ENCODE measurements at regions not wholly inside any gene's neighbourhood (a gene's known extent, or its start where the extent isn't known, plus 50 kb on each side); places are given as distances from the start of the nearest gene placed in this dataset.

DNA sequence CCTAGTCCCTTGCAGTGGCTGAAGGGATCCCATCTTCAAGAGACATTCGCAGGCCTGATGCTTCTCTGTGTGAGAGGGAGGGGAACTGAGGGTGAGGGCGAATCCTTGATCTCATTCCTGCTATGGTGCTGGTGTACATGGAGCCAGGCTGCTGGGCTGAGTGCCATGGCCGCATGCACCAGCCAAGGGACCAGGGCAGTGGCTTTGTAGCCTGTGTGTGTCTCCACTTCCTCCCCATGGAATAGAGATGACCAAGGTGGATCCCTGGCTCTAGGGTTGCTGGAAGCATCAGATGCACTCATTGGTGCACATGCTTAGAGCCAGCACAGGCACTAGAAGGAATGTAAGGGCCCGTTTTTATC, 195.0 kb downstream of the FOXL1 start:
- DNase-seq (ENCODE audit: low spot score), result no peak

DNA sequence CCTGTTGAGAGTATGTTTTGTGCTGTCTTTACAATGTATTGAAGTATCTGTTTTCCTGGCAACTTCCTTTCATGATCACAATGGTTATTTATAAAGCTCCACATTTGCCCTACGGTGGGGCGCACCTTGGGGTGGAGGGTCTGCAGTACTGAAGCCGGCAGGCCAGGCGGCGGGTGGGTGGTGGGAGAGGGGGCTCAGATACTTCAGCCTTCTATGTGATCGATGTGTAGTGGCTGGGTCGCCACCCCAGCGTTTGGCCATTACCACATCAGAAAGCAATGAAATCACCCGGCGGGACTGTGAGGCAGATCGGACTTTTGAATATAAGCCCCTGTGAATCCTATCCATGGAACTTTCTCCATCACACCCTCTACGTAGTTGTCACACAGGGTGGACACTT, 196.6 kb downstream of the FOXL1 start:
- DNase-seq (ENCODE audit: low spot score), result no peak

DNA sequence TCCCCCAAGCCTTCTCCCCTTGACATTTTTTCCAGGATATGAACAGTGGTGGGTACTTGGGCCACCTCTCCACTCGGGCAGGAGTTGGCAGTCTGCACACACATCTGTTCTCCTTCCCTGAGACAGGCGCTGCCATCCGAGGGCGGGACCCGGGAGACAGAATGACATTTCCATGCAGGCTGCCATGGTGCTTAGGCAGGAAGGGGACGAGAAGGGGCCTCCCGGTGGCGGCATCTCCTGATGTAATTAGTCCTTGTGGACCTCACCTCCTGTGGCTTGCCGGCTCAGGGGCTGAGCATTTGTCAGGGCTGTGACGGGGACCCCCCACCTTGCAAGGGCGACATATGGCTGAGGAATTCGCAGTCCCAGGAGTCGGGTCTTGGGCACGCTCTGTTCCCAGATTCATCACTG, 197.2 kb downstream of the FOXL1 start:
- DNase-seq (ENCODE audit: low spot score), result no peak

DNA sequence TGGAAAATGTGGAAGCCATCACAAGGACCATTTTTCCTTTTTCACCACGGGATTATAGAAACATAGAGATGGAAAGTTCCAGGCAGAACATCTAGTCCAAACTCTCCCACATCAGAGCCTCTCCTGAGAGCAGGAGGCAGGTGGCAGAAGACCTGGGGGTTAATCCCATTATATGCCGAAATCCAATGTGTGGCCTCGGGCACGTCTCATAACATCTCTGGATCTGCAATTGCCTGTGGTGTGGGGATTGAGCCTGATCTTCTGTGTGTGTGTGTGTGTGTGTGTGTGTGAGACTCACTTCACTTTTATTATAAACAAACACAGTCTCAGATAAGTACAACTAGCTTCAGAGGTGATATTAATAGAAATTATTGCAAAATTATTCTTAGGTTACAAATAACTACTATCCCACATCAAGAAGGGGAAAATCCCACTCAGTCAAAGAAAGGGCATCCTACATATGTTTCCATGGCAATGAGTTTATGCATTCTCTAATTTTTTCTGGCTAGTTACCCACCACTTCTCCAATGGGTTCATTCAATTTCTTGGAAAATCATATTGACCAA, 199.1 kb downstream of the FOXL1 start:
- DNase-seq (ENCODE audit: low spot score), result no peak

DNA sequence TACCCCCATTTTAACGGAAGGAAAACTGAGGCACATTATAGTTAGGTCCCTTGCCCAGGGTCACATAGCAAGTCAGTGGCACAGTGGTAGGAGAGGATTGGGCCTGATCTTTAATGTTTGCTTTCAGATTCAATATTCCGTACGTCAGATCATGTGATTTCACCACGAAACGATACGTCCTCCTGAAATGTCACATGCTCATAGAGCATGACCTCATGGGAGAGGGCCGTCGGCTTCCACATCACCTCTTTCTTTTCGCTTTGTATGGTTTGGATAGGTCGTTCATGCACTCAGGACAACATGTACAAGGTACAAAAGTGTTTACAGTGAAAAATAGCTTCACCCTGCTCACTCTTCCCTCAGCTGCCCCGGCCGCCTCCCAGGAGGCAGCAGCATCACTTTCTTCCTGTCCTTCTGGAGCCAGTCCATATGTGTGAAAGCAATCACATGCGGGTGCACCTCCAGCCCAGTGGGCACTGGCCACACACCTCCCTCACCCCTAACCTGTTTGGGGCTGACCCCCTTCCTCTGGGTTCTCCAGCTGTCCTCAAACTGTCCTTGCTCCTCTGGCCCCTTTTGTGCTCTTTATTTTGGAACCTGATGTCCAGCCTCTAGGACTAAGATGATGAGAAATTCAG, 199.9 kb downstream of the FOXL1 start:
- DNase-seq (ENCODE audit: low spot score), result no peak

DNA sequence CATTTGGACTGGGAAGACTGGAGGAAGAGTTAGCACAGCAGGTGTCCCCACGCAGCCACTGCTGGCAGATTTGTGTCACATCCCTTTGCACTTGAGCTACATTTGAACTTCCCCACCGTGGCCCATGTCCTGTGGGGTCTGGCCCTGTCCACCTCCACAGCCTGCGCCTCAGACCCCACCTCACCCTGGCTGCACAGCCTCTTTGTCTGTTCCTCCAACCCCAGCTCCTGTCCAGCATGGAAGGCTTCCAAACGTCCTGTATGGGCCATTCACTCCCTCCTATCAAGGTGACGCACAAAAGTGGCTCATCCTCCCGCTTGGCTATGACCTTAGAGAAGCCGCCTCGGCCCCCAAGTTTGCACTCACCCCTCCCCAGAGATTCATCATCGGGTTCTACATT, 200.6 kb downstream of the FOXL1 start:
- DNase-seq (ENCODE audit: low spot score), result no peak

DNA sequence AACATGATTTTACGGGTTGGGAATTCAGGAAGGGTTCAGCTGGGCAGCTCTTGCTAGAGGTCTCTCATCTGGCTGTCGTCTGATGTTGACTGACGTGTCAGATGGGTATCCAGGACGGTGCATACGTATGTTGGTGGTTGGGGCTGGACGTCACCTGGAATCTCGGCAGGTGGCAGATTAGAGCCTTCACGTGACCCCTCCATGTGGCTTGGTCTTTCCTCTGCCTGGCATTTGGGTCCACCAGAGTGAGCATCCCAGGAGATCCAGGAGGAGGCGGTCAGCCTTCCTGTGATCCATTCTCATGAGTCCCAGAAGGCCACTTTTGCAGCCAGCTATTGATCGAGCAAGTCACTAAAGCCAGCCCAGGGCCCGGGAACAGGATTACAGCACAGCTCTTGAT, 202.7 kb downstream of the FOXL1 start:
- DNase-seq (ENCODE audit: low spot score), result no peak

DNA sequence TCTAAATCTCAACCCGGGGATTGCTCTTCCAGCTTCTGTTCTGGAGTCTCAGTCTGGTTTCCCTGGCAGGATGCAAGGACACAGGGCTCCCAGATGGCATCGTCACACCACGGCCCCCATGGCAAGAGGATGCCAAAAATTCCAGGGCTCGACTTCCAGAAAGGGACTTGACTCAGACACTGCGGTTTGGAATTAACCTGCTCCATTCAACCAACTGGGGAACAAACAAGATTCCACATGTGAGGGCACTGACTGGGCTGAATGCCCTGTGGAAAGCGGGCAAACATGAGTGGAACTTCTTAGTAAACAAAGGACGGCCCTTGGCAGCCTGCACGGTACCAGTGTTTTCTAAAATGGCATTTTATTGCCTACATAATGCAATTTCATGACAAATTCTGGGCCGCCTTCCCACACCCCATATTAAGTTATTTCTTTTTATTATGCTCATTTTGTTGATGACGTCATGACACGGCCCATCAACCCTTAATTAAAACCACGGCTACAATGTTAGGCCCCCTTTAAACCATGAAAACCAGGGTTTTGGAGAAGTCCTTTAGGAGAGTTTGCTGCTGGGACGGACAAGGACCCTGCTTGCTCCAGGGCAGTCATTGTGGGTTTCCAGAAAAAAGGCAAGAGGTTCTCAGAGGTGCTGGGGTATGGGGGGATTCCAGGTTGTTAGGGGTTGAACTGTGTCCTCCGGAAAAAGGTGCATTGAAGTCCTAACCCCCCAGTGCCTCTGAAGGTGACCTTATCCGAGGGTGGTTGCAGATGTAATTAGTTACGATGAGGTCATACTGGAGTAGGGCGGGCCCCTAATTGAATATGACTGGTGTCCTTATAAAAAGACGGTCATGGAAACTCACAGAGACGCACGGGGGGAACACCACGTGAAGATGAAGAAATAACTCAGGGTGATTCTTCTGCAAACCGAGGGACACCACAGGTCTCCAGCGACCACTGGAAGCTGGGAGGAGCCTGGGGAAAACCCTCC, 205.6 kb downstream of the FOXL1 start:
- DNase-seq (ENCODE audit: low spot score), result no peak

DNA sequence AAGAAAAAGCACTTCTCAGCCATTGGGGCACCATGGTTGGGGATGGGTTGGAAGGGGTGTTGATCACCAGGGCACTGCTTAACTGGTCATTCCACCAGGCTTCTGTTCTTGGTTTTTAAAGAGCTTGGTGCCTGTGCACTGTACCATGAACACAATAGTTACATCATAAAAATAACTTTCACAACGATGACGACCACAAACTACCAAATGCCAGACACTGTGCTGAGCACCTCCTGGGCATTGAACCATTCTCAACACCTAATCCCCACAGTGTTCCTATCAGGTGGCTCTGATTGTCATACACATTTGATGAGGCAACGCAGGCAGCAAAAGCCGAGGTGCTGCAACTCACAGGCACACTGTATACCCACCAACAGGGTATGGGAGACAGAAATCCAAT, 208.0 kb downstream of the FOXL1 start:
- no peak for DNase-seq (ENCODE audit: low spot score)

DNA sequence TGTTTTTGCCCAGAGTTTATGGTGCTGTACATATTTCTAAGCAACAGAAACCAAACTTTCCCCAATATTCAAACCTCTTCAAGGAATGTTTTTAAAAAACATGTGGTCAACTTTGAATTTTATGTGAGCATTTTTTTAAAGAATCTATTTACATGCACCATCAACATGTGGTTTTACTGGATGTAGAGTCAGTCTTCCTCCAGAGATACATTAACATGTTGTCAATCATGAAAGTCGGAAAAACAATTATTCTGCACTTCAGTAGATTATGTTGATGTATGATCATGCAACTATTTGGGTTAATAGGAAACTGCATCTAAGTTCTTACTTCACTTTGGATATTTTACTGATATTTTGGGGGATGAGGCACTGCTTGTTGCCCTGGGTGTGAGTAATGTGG, 208.6 kb downstream of the FOXL1 start:
- no peak for DNase-seq (ENCODE audit: low spot score)

DNA sequence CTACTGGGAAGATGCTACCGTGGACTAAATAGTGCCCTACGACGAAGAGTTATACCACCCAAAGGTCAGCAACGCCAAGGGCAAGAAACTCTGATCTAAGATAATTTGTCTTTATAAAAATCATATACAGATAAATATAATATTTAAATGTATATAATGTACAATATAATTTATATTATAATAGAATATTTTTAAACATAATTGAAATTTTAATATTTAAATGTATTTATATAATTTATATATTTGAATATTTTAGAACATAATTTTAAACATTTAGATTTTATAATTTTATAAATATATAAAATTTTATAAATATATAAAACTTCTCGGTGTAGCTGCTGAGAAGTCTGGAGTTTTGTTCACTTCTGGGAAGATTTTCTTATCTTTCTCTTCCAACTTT, 209.2 kb downstream of the FOXL1 start:
- no peak for DNase-seq (ENCODE audit: low spot score)

DNA sequence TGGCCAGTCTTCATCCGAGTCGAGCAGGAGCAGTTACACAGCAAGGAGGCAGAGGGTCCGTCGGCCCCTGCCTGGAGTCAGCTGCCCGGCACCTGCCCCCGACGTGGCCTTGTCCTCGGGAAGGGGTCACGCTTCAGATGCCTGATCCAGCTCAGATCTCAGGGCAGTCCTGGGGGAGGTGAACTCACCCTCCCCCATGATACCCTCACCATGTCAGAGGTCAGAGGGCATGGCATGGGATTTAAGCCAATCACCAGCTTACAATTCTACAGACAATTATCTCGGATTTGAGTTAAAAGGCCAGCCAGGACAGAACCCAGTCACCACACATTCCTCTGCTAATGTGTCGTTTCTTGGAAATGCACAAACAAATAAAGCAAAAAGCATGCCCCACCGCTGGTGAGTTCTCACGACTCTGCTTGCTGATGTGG, 211.3 kb downstream of the FOXL1 start:
- DNase-seq (ENCODE audit: low spot score), result no peak

DNA sequence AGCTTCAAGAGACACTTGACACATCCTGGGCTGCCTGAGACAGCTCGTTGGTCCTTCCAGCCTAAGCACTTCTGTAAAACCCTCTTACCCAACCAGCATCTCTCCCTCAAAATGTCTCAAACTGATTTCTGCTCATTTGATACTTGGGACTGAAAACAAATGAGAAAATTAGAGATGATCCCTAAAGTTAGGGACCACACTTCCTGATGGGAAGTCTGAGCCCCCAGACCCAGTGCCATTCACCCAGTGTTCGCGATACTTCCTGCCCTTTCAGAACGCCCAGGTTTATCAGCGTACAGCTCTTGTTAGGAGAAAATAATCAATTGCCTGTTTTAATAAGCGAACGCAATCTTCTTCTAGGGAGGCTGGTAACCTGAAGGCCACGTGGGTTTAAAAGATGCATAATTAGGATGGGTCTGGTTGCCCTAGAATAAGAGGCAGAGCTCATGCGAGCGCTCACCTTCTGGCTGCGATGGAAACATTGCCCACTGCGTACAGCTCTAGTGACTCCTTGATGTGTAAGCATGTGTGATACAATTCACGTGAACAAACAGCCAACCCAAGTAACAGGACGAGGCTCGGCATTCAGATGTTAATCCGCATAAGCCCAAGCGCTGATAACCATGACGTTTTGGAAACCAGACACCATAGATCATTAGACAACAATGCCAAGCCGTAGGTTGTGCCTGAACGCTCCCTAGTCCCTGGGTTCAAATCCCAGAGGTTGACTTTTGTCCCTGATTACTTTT, 213.1 kb downstream of the FOXL1 start:
- DNase-seq (ENCODE audit: low spot score), result no peak

DNA sequence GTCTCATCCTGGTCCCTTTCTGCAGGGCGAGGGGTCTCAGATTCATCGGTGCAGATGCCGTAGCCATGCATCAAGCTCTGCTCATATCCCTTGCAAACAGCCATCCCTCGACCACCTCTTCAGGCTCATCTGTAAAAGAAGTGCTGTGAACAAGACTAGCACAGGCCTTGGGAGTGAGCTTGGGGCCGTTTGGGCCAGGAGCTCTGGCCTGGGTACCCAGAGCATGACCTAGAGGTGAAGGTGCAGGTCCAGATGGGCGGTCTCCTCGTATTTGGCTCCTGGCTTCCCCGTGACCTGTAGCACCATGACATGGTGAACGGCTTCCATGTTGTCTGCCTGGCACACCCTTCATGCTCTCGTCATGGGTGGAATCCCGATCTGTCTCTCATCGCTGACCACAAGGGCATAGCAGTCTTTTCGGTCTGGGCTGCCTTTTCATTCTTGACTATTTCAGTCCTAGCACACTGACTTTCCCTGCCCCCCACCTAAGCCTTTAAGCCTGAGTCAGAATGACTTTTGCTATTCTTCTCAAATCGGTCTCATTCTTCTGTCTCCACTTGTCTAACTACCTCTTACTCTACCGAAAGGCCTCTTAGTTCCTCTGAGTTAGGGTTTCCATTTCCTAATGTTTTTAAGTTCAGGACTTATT, 216.0 kb downstream of the FOXL1 start:
- no peak for DNase-seq (ENCODE audit: low spot score)

DNA sequence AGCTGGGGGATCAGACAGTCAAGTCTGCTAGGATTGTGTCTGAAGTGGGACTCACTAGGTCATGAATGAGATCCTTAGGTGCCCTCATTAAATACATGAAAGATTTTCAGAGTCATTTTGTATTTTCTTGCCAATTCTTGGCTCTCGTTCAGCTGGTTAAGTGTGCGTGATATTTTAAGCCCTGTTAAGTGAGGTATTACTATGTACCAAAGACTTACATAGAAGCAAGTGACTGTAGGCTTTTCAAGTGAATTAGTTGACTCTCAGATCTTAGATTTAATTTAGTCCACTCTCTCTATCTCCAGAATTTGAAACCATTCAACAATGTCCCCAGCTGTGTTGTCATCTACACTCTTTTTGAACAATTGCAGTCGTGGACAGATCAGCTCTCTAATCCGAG, 219.4 kb downstream of the FOXL1 start:
- DNase-seq (ENCODE audit: low spot score), result no peak

DNA sequence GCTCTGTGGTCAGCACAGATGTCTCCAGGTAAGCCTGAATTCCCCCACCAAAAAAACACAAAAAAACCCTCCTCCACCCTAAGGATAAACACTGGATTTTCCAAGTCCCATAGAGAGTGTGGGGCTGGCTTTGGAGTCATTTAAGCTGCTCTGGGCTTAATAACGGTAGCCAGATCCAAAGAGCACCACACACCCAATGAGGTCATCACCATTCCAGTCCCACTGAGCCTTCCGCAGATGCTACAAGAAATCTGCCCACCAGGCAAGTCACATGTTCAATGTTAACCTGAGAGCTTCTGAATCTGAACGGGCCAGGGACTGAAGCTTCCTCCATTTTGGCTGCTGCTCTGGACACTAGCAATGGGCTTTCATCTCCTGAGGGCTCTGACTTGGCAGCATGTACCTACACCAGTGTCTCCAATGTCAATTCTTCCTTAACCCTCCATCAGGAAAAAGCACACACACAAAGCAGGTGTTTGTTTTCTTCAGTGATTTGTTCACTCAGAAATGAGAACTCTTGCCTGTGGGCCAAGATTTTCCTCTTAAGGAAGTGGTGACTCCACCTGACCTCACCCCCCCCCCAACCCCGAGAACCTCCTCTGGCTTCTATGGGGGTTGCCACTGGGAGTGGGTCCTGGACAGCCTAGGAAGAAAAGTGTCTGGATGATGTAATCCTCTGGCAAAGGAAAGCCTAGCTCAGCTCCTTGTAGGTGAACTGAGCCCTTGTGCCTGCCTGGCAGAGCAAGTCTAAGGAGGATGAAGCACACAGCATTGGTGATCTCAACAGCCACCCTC, 220.1 kb downstream of the FOXL1 start:
- DNase-seq (ENCODE audit: low spot score), result no peak

DNA sequence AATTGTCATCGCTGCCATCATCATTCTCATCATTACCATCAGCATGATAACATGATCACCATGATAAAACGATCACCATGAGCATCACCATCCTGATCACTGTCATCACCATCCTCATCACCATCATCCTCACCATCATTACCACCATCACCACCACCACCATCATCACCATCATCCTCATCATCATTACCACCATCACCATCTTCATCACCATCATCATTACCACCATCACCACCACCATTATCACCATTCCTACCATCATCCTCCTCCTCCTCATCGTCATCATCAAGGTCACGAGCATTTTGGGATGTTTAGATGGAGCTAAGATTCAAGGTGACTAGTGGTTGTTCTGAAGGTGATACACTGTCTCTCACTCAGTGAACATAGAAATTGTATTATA, 221.0 kb downstream of the FOXL1 start:
- no peak for DNase-seq (ENCODE audit: low spot score)

DNA sequence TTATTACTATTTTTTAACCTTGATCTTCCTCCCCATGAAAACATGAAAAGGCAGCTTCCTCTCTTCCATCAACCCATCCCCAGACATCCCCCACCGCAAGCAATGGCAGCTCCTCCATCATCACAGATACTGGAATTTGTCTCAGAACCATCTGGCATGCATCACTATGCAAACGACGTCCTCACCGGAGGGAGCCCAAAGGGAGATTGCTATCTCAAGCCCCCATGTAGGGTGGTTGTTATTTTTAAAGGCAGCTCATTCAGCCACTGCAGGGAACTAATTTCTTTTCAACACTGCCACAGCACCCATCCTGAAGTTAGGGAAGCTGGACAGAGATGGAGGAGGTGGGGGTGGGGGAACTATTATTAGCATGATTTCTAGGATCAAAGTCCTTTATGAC, 222.5 kb downstream of the FOXL1 start:
- DNase-seq (ENCODE audit: low spot score), result no peak

DNA sequence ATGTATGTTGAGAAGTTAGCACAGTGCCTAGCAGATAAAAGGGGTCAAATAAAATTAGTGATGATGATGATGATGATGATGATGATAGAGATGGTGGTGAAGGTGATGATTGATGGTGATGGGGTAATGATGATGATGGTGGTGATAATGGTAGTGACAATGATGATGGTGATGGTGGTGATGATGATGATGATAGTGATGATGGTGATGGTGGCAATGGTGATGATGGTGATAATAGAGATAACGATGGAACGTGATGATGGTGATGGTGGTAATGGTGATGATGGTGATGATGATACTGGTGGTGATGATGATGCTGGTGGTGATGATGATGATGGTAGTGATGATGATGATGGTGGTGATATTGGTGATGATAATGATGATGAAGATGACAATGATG, 223.7 kb downstream of the FOXL1 start:
- DNase-seq (ENCODE audit: low spot score), result no peak

DNA sequence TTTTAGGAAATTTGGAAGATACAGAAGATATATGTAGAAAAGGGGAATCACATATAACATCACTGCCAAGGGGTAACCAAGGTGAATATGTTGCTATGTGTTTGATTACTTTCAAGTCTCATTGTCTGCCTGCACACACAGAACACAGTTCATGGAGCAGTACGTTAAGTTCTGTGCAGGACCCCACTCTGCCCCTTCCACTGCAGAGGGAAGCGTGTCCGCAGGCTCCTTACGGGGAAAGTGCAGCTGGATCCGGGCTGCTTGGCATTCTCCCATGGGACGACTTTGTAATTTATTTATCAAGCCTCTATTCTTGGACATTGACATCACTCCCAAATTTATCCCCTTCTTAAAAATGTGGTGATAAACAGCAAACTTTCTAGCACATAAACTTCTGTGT, 226.8 kb downstream of the FOXL1 start:
- DNase-seq (ENCODE audit: low spot score), result no peak

DNA sequence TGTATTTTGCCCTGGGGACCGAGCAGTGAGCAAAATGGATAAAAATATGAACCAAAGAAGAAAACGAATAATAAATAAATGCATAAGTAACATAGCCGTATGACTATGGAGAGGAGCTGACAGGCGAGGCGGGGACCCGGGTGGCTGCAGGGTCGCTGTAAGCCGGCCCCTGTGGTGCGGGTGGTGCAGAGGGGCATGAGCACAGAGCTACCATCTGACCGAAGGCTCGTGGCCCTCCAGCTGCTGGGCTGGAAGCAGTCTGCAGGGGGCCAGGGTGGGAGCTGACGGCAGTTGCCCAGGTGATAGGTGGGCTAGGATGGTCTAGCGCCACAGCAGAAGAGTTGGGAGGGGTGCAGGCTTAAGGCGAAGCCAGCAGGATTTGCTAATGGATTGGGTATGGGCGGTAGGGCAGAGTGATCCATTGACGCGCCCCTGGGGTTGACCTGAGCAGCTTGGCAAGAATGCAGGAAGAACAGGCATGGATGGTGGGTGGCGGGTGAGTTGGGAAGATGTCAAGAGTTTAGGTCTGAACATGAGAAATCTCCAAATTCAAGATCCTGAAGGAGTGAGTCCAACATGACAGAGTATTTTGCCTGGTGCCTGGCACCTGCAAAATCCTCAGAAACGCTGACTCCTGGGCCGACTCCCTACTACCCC, 228.0 kb downstream of the FOXL1 start:
- DNase-seq (ENCODE audit: low spot score), result no peak
